Urothelium cell line (cell line): ENCODE measurements at regions not wholly inside any gene's neighbourhood (a gene's known extent, or its start where the extent isn't known, plus 50 kb on each side); places are given as distances from the start of the nearest gene placed in this dataset.
"Not testable (repeated sequence)": the region's sequence is repeated elsewhere in the genome, so short reads cannot be mapped to it uniquely, and the experiment has no call there.

Experiments used
- DNase-seq: peaks from one replicate; pipeline ENCODE4 v3.0.0; 2011; ENCODE audit warnings: low spot score, mixed read lengths
- FAIRE-seq: peaks from 2 replicates; lab custom pipeline; 2011; peaks lifted over from hg19 to GRCh38; lab: Jason Lieb, UNC

GRCh38 chr4:110837896-110838450 is 215.1 kb upstream of the PITX2 start:
- no peak for DNase-seq
- no peak for FAIRE-seq

DNA sequence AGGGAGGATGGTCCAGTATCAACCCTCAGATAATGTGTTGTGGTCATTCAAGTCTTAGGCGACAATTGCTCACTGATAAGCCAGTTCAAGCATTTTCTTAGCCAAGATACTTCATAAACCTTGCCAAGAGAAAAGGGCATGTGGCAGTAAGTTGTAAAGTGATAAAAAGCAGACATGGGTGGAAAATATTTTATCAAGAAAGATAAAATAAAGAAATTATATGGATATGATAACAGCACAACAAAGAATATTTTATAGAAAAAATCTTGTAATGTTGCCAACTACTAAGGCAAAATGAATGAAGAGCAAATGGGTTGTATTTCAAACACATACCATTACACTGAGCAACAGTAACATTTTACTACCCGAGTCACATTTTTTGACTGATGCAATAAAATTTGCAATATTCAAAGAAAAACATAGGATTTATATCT is 217.4 kb upstream of the PITX2 start:
- DNase-seq (peak; percentile 27), FAIRE-seq (no peak)

GRCh38 chr4:110848787-110849186 is 225.9 kb upstream of the PITX2 start:
- DNase-seq (no peak), FAIRE-seq (no peak)

DNA sequence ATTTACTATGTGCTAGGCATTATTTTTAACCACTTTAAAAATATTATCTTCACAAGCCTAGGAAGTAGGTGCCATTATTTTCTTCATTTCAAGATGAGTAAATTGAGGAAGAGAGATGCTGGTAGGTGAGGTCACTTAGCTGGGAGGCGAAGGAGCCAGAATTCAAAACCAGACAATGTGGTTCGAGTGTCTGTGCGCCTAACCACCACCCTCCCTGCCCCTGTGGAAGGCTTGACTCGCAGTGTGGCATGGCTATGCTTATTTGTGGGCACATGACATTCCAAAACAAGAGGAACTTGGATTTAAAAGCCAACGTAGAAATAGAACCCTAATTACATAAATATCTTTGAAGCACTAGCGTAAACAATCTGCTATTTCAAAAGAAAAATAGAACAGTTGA is 226.6 kb upstream of the PITX2 start:
- DNase-seq, result no peak
- FAIRE-seq, result no peak

GRCh38 chr4:110850461-110851442 is 227.9 kb upstream of the PITX2 start:
- DNase-seq, result no peak
- no peak for FAIRE-seq

GRCh38 chr4:110851989-110852388 is 229.1 kb upstream of the PITX2 start:
- FAIRE-seq (no peak), DNase-seq (no peak)

GRCh38 chr4:110852793-110853192 is 229.9 kb upstream of the PITX2 start:
- DNase-seq, result no peak

GRCh38 chr4:110853242-110853641 is 230.4 kb upstream of the PITX2 start:
- no peak for DNase-seq
- FAIRE-seq, result no peak

More at GRCh38 chr4:110852793-110853192, 229.9 kb upstream of the PITX2 start:
- FAIRE-seq, result no peak

GRCh38 chr4:110854021-110854678 is 231.3 kb upstream of the PITX2 start:
- peak; percentile 46 for DNase-seq
- peak; percentile 83 for FAIRE-seq

DNA sequence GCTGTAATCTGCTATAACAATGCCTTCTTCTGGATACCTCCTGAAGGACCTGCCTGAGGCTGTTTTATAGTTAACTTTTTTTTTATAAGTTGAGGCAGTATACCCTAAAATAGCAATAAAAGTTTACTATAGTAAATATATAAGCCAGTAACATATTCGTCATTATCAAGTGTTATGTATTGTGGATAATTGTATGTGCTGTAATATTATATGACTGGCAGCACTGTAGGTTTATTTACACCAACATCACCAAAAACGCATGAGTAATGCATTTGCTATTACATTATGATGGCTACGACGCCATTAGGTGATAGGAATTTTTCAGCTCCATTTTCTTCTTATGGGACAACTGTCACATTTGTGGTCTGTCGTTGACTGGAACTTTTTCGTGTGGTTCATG is 237.2 kb upstream of the PITX2 start:
- no peak for DNase-seq
- no peak for FAIRE-seq

DNA sequence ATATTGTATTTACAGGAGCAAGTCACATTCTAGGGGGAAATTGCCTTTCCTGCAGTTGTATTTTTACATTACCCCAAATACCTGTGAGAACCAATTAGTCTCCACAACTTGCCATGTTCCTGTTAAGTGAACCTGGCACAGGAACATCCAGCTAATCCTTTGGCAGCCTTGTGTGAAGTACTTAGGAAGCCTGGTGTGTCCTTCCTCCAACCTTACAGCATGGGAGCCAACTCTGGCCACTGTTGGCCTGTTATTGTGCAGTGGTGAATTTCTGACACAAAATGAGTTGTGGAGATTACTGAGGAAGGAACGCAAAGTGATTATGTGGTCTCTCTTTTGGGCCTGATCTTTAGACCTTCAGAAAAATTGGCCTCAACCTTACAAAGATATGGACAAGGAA is 238.0 kb upstream of the PITX2 start:
- no peak for FAIRE-seq

DNA sequence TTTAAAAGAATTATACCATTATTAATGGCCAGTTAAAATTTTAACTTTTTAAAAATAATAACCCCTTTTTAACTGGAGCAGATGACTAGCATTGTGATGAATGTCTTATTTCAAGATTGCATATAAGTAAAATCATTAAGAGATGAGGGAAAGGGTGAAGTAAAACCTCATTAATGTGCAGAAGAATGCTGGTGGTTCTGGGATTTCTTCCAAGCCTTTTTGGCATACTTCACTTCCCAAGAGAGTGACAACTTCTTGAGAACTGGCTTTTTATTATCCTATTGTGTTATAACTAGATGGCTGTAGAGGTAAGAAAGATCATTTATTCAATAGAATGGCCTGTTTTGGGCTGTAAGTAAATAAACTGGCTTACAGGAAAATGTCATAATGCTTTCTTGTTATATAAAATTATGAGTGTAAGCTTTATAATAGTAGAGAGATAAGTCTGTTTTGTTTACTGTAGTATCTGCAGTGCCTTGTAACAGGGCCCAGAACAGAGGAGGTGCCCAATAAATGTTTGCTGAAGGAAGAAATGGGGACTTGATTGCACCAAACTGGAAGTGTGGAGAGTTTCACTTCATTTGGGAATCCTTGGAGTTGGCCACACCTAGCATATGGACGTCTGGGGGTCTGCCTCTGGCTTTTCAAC is 242.9 kb upstream of the PITX2 start:
- DNase-seq (peak; percentile 44), FAIRE-seq (no peak)

More for the DNA sequence above, 238.0 kb upstream of the PITX2 start:
- DNase-seq, result no peak

- no peak for DNase-seq
- peak; percentile 23 for FAIRE-seq
Measured at GRCh38 chr4:110867251-110867960, 244.5 kb upstream of the PITX2 start.

GRCh38 chr4:110867981-110868720 is 245.3 kb upstream of the PITX2 start:
- FAIRE-seq, result no peak

DNA sequence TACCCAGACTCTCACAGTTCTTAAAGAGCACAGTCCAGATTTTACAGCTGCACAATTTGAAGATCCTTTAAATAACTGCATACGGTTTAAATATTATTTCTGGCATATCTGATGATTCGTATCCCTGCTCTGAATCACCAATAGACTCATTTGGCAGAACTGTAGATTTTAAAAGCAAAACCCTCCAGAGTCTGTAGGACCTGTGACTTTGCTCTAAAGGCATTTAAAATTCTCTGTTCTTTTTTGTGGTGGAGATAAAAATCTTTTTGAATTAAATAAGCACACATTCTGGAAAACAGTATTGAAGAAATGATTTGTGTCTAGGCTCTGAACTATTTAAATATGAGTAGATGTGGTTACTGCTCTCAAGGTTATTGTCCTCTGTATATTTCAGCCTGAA is 246.2 kb upstream of the PITX2 start:
- DNase-seq, result no peak

More at GRCh38 chr4:110867981-110868720, 245.3 kb upstream of the PITX2 start:
- DNase-seq, result no peak

DNA sequence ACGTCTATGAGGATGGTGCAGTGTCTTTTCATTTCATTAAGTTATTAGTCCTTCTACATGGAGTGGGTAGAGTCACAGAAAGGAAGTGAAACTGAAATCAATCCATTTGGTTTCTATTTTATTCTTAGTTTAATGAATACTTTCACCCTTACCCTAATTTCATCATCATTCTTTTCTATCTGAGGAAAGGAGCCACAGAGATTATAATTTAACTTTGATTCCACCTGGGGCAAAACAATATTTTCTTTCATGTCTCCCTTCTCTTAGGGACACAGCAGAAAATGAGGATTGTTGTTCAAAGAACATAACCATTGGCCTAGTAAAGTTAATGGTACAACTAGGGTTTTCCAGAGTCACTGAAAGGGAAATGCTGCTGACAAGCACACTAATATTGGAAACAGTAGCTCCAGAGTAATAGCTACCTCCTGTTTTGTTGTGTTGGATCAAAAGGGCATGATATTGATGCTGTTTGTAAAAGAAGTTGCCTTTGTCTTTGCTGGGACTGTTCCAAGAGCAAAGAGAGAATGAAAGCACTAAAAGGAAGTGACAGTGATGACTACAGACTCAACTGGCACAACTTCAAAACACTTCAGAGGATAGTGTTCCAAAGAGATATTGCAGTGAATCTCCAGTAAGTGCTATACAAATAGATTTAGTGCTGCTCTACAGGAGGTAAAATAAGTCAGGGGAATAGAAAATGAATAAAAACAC is 247.1 kb upstream of the PITX2 start:
- FAIRE-seq, result no peak
- no peak for DNase-seq

More for the DNA sequence above, 246.2 kb upstream of the PITX2 start:
- FAIRE-seq, result no peak

- DNase-seq, FAIRE-seq: not testable (repeated sequence)
Measured at GRCh38 chr4:110876214-110876613, 253.3 kb upstream of the PITX2 start.

DNA sequence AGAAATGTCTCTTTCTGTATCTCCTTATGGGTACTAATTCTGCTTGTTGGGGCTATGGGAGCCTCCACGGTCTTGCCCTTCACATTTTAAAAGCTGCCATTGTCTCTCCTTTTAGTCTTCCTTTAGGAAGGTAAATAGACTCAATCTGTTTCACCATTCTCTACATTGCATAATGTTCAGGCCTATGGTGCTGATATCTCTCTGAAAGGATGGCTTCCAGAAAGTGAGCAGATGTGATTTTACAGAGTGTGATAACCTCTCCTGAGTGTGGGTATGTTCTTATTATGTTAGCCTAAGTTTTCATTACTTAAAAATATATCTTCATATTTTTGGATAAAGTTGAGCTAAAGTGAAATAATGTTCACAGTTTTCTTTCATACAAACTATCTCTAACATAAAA is 254.0 kb upstream of the PITX2 start:
- FAIRE-seq (no peak), DNase-seq (no peak)

DNA sequence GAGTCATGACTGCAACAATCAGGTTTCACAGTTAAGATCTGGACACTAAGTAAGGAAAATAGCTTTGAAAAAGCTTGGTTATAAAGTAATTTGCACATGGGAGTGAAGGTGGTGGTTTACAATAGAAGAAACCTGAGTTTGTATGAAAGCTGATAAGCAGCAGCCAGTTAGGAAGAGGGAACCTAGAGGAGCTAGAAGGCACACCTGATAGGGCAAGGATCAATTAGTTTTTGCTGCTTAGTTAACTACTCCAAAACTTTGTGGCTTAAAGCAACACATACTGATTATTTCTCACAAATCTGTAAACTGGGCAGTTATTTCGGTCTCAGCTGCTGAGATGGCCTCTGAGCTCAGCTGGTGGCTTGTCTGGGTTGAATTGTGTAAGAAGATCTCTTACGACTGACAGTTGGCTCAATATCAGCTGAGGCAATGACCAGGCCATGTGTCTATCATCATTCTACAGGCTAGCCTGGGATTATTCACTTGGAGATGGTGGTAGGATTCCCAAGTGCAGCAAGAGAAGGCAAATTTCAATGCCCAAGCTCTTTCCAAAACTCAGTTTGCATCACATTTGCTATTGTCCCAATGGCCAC is 255.0 kb upstream of the PITX2 start:
- DNase-seq (no peak), FAIRE-seq (no peak)
